RWPE2 (cell line): ENCODE measurements at regions not wholly inside any gene's neighbourhood (a gene's known extent, or its start where the extent isn't known, plus 50 kb on each side); places are given as distances from the start of the nearest gene placed in this dataset.

Source experiments
- ATAC-seq: fragments of 200-7000 bp; cut with Tn5 transposase; 3 replicates; pipeline ENCODE4 v1.9.1; 2021; ENCODE audit warnings: low read depth
- DNase-seq: peaks from one replicate; pipeline ENCODE4 v3.0.0-alpha.2; 2020; ENCODE audit warnings: low spot score
- H3K27ac ChIP-seq: fragments of 450-650 bp; 2 replicates; pipeline ENCODE4 v1.5.1; 2017; ENCODE audit warnings: mild to moderate bottlenecking; ENCODE audit not compliant: poor library complexity, severe bottlenecking
- H3K27me3 ChIP-seq: fragments of 250-450 bp; sonication (Bioruptor Pico); 2 replicates; pipeline ENCODE4 v1.5.1; 2021; ENCODE audit warnings: mild to moderate bottlenecking, moderate library complexity; ENCODE audit not compliant: insufficient read depth, poor library complexity, severe bottlenecking
- H3K36me3 ChIP-seq: fragments of 250-450 bp; sonication (Bioruptor Pico); 2 replicates; pipeline ENCODE4 v1.5.1; 2020; ENCODE audit warnings: low read depth, mild to moderate bottlenecking, moderate library complexity
- H3K4me1 ChIP-seq: fragments of 250-450 bp; sonication (Bioruptor Pico); 2 replicates; pipeline ENCODE4 v1.5.1; 2021; ENCODE audit warnings: mild to moderate bottlenecking, moderate library complexity; ENCODE audit not compliant: insufficient read depth, poor library complexity, severe bottlenecking
- H3K4me3 ChIP-seq: fragments of 250-450 bp; sonication (Bioruptor Pico); 2 replicates; pipeline ENCODE4 v1.5.1; 2021; ENCODE audit warnings: mild to moderate bottlenecking, moderate library complexity; ENCODE audit not compliant: severe bottlenecking
- H3K9me3 ChIP-seq: fragments of 250-450 bp; sonication (Bioruptor Pico); 2 replicates; pipeline ENCODE4 v1.5.1; 2021; ENCODE audit warnings: mild to moderate bottlenecking, moderate library complexity; ENCODE audit not compliant: severe bottlenecking
- CTCF ChIP-seq: fragments of 450-650 bp; IDR thresholded peaks from one replicate; pipeline ENCODE4 v1.5.1; 2017; ENCODE audit warnings: mild to moderate bottlenecking, moderate library complexity; ENCODE audit not compliant: poor library complexity, severe bottlenecking

GRCh38 chr5:148949841-148950470 is 112.9 kb downstream of the SH3TC2 start:
- Histone ChIP-seq H3K4me1 (peaks cover 20% of the 10 kb centered on the region), H3K9me3 (no peaks in the 10 kb centered on the region), H3K4me3 (no peak overlapping the region), H3K27ac (peak overlapping the region; percentile 85), H3K27me3 (no peaks in the 10 kb centered on the region), H3K36me3 (no peaks in the 10 kb centered on the region)
- ATAC-seq (peak; percentile 97), DNase-seq (peak; percentile 89)
- TF ChIP-seq CTCF = no peak

- peak overlapping the region; percentile 85 for H3K27ac ChIP-seq
- H3K27me3 ChIP-seq = no peaks in the 10 kb centered on the region
- TF ChIP-seq CTCF = no peak
- no peaks in the 10 kb centered on the region for H3K36me3 ChIP-seq
- peaks cover 20% of the 10 kb centered on the region for H3K4me1 ChIP-seq
- DNase-seq (no peak), ATAC-seq (no peak)
- no peak overlapping the region for H3K4me3 ChIP-seq
- H3K9me3 ChIP-seq = no peaks in the 10 kb centered on the region
These were observed 112.4 kb downstream of the SH3TC2 start for GRCh38 chr5:148950471-148950863.

- no peak for TF ChIP-seq CTCF
- ATAC-seq (no peak), DNase-seq (no peak)
- Histone ChIP-seq H3K9me3 (no peaks in the 10 kb centered on the region), H3K4me3 (no peak overlapping the region), H3K27me3 (no peaks in the 10 kb centered on the region), H3K4me1 (peaks cover 20% of the 10 kb centered on the region), H3K27ac (peak overlapping the region; percentile 85), H3K36me3 (no peaks in the 10 kb centered on the region)
These were observed 112.0 kb downstream of the SH3TC2 start for GRCh38 chr5:148950892-148951291.

GRCh38 chr5:148951612-148952011 is 111.2 kb downstream of the SH3TC2 start:
- Histone ChIP-seq H3K9me3 (no peaks in the 10 kb centered on the region), H3K27ac (peak overlapping the region; percentile 85), H3K36me3 (no peaks in the 10 kb centered on the region), H3K4me1 (peaks cover 24% of the 10 kb centered on the region), H3K4me3 (no peak overlapping the region), H3K27me3 (no peaks in the 10 kb centered on the region)
- no peak for TF ChIP-seq CTCF
- ATAC-seq (no peak), DNase-seq (no peak)

GRCh38 chr5:148952097-148952867 is 110.6 kb downstream of the SH3TC2 start:
- no peak for TF ChIP-seq CTCF
- H3K9me3 ChIP-seq = no peaks in the 10 kb centered on the region
- ATAC-seq (no peak), DNase-seq (no peak)
- no peaks in the 10 kb centered on the region for H3K27me3 ChIP-seq
- H3K36me3 ChIP-seq = no peaks in the 10 kb centered on the region
- H3K27ac ChIP-seq = no peak overlapping the region
- H3K4me1 ChIP-seq = peaks cover 30% of the 10 kb centered on the region
- no peak overlapping the region for H3K4me3 ChIP-seq
